Esophagus muscularis mucosa (tissue), 4 donors: ENCODE measurements at regions not wholly inside any gene's neighbourhood (a gene's known extent, or its start where the extent isn't known, plus 50 kb on each side); places are given as distances from the start of the nearest gene placed in this dataset.
A peak's percentile ranks its signal among the peaks of the same experiment; 100 is the strongest.

Source experiments
- DNase-seq: peaks from one replicate; pipeline ENCODE4 v3.0.0-alpha.2; 2017; ENCODE audit errors: extremely low spot score
- H3K27ac ChIP-seq, 4 donors: fragments of 200-600 bp; sonication (generic); replicated peaks in 1 of 4; 1 replicate in 3 of 4; 2 replicates in 1 of 4; pipeline ENCODE4 v1.5.1; 2016 to 2019; ENCODE audit warnings: mild to moderate bottlenecking in 1 of 4
- H3K27me3 ChIP-seq, 4 donors: fragments of 200-600 bp; sonication (generic); one replicate each; pipeline versions ENCODE4 v1.5.1 to v1.6.0; 2016 to 2019
- H3K36me3 ChIP-seq, 4 donors: fragments of 200-600 bp; sonication (generic); one replicate each; pipeline ENCODE4 v1.5.1; 2016 to 2019
- H3K4me1 ChIP-seq, 4 donors: fragments of 200-600 bp; sonication (generic); one replicate each; pipeline ENCODE4 v1.5.1; 2016 to 2019
- H3K4me3 ChIP-seq, 4 donors: fragments of 200-600 bp; sonication (generic); 1 replicate in 2 of 4; 2 replicates in 2 of 4; pipeline ENCODE4 v1.5.1; 2016 to 2019; ENCODE audit warnings: mild to moderate bottlenecking in 4 of 4, moderate library complexity in 1 of 4
- H3K9me3 ChIP-seq, 4 donors: fragments of 200-600 bp; sonication (generic); 1 replicate in 3 of 4; 2 replicates in 1 of 4; pipeline ENCODE4 v1.5.1; 2016 to 2019
- EP300 ChIP-seq: sonication (generic); formaldehyde crosslinking; IDR thresholded peaks from one replicate; pipeline ENCODE4 v1.6.1; 2017; ENCODE audit warnings: antibody characterized with exemption
- POLR2A ChIP-seq: fragments of 450-650 bp; IDR thresholded peaks from one replicate; pipeline ENCODE4 v1.6.1; 2017; ENCODE audit warnings: antibody characterized with exemption, moderate library complexity, mild to moderate bottlenecking, low read depth
- POLR2AphosphoS5 ChIP-seq, 2 donors: sonication (generic); formaldehyde crosslinking; IDR thresholded peaks; one replicate each; pipeline ENCODE4 v1.6.1; 2017; ENCODE audit warnings: antibody characterized with exemption in 2 of 2
- WGBS: methylation state at CpG from one replicate; pipeline ENCODE4 v1.1.5; 2018; 5-methylcytosine and 5-hydroxymethylcytosine counted together
- intact Hi-C: fragments of 100-400 bp; cut with DNase I; formaldehyde crosslinking; loops from one replicate; pipeline ENCODE4 v1.15.1; 2023
- TF ChIP-seq, protein P1 (sequence below), 3 experiments: fragments of 200-600 bp in 2 of 3; fragments of 450-650 bp in 1 of 3; sonication (generic) in 2 of 3; IDR thresholded peaks; one replicate each; pipeline ENCODE4 v1.5.1; 2017 to 2019; ENCODE audit warnings: antibody characterized with exemption in 3 of 3, mild to moderate bottlenecking in 2 of 3, moderate library complexity in 1 of 3

DNA sequence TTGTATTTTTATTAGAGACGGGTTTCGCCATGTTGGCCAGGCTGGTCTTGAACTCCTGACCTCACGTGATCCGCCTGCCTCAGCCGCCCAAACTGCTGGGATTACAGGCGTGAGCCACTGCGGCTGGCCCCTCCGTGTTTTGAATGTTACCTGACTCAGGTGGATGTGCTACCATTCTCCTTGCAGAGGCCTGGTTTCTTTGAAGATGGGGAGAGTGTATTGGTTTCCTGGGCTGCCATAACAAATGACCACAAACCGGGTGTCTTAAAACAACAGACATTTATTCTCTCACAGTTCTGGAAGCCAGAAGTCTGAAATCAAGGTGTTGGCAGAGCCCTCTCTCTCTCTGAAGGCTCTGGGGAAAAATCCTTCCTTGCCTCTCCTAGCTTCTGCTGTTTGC, 98.0 kb downstream of the IRF2BPL start:
- no peak overlapping the region for H3K4me3 ChIP-seq
- intact Hi-C loops = no loop called here
- H3K27ac ChIP-seq = no peak overlapping the region
- no peak for DNase-seq
- TF ChIP-seq, protein P1, sequence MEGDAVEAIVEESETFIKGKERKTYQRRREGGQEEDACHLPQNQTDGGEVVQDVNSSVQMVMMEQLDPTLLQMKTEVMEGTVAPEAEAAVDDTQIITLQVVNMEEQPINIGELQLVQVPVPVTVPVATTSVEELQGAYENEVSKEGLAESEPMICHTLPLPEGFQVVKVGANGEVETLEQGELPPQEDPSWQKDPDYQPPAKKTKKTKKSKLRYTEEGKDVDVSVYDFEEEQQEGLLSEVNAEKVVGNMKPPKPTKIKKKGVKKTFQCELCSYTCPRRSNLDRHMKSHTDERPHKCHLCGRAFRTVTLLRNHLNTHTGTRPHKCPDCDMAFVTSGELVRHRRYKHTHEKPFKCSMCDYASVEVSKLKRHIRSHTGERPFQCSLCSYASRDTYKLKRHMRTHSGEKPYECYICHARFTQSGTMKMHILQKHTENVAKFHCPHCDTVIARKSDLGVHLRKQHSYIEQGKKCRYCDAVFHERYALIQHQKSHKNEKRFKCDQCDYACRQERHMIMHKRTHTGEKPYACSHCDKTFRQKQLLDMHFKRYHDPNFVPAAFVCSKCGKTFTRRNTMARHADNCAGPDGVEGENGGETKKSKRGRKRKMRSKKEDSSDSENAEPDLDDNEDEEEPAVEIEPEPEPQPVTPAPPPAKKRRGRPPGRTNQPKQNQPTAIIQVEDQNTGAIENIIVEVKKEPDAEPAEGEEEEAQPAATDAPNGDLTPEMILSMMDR (IDR thresholded peaks at IDR 0.05) = no peak
- TF ChIP-seq EP300 (no peak), POLR2AphosphoS5 (IDR thresholded peaks at IDR 0.05) (no peak), POLR2A (no peak)
- H3K36me3 ChIP-seq = no peaks in the 10 kb centered on the region
- WGBS = 92% methylated on average over 9 of the region's 9 CpGs
- no peaks in the 10 kb centered on the region for H3K9me3 ChIP-seq
- H3K27me3 ChIP-seq = no peaks in the 10 kb centered on the region
- H3K4me1 ChIP-seq = peaks cover 19 to 31% (median 25%) of the 10 kb centered on the region in 4 donors

DNA sequence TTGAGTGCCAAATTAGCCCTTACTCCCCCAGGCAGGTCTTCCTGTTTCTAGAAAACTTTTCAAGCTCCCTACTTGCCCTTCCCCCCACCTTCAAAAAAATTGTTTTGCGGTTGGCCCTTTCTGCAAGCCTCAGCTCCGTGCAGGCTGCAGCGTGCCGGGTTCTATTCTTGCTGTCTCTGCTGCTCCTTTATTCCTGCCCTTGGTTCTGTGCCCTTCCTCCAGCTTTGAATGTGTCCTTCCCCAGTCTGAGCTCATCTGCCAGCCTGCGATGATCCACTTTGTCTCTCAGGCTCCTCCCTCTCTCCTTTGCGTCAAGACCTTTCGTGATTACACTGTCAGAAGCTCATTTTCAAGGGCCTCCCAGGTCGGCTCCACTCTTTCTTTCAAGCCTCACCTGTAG, 98.6 kb downstream of the IRF2BPL start:
- Histone ChIP-seq H3K36me3 (no peaks in the 10 kb centered on the region), H3K27ac (no peak overlapping the region), H3K4me1 (peaks cover 19 to 31% (median 25%) of the 10 kb centered on the region in 4 donors), H3K4me3 (no peak overlapping the region), H3K9me3 (no peaks in the 10 kb centered on the region), H3K27me3 (no peaks in the 10 kb centered on the region)
- WGBS = 72% methylated on average over 8 of the region's 8 CpGs
- intact Hi-C loops = no loop called here
- TF ChIP-seq EP300 (no peak), POLR2A (no peak), POLR2AphosphoS5 (IDR thresholded peaks at IDR 0.05) (peak; percentile 19 to 28)
- TF ChIP-seq, protein P1 (IDR thresholded peaks at IDR 0.05) = no peak
- no peak for DNase-seq

DNA sequence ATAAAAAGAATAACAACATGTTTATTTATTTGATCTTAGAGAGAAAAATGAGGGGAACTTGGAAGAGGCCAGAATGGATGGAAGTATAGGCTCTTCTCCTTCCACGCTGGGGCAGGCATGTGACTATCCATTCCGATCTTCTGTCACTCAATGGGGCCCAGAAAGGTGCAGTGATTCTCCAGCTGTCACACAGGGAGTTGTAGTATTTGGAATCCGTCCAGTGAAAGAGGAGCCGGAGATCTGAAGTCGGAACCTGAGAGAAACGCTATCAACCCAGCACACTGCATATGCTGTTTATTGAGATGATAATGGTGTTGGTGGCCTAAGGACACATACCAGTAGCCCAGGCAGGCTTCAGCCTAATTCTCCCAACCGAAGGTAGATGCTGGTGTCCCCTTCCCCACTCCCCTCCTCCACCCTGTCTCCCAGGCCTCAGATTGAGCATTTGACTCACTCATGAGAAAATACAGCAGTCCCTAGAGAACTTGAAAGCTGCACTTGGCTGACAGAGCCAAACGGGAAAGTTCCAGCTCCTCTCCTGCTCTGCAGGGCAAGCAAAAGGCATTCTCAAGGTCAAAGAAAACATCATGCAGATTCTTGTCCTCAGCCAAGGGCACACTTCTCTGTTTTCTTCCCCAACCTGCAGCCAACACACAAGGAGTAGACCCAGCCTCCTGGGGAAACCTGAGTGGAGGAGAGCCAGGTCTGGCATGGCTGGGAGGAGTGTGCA, 100.4 kb downstream of the IRF2BPL start:
- H3K9me3 ChIP-seq = no peaks in the 10 kb centered on the region
- no peaks in the 10 kb centered on the region for H3K27me3 ChIP-seq
- no peak for TF ChIP-seq EP300
- TF ChIP-seq POLR2AphosphoS5 (IDR thresholded peaks at IDR 0.05) = no peak
- TF ChIP-seq, protein P1 (IDR thresholded peaks at IDR 0.05) = no peak
- no peak for TF ChIP-seq POLR2A
- WGBS = 63% methylated on average over 8 of the region's 8 CpGs
- no peak for DNase-seq
- H3K36me3 ChIP-seq = no peaks in the 10 kb centered on the region
- H3K27ac ChIP-seq = peak overlapping the region in 2 of 4 donors; percentile 19 to 23
- H3K4me3 ChIP-seq = no peak overlapping the region
- intact Hi-C loops = no loop called here
- peaks cover 25 to 41% (median 29%) of the 10 kb centered on the region in 4 donors for H3K4me1 ChIP-seq

DNA sequence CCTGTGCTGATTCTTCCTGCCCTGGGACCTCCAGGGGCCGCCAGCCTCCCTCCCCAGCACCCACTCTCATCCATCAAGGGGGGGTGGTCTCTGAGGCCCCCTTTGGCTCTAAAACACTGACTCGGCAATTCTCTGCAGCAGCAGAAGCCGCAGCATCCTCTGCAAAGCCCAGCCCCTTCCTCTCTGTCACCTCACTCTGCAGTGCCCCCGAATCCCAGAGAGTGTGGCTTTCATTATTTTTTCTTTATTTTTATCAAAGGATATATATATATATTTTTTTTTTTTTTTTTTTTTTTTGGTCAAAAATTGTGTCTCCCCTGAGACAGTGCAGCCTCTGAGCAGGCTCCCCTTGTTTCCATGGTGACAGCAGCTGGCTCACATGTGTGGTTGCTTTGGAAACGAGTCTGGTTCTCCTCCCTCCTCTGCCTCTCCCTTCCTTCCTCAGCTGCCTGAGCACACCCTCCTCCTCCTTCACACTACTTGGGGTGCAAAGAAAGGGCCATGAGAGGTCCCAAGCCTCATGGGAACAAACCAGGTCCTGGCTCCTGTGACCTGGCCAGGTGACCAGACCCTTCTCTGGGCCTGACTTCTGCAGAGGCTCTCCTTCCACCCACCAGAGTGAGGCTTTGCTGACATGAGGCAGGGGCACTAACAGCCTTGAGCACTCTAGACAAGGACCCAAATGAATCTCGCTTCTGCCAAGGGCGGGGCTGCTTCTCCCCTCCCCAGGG, 100.5 kb downstream of the LRRC74A start:
- Histone ChIP-seq H3K36me3 (no peaks in the 10 kb centered on the region), H3K4me3 (no peak overlapping the region), H3K4me1 (peaks cover 27 to 54% (median 35%) of the 10 kb centered on the region in 4 donors), H3K27me3 (no peaks in the 10 kb centered on the region), H3K9me3 (no peaks in the 10 kb centered on the region), H3K27ac (no peak overlapping the region)
- TF ChIP-seq, protein P1 (IDR thresholded peaks at IDR 0.05) = no peak
- no peak for TF ChIP-seq EP300
- no peak for TF ChIP-seq POLR2AphosphoS5 (IDR thresholded peaks at IDR 0.05)
- TF ChIP-seq POLR2A = no peak
- intact Hi-C loops = no loop called here
- 52% methylated on average over 5 of the region's 7 CpGs for WGBS
- DNase-seq = no peak
